ENCODE measurements at regions not wholly inside any gene's neighbourhood (a gene's known extent, or its start where the extent isn't known, plus 50 kb on each side); places are given as distances from the start of the nearest gene placed in this dataset.

DNA sequence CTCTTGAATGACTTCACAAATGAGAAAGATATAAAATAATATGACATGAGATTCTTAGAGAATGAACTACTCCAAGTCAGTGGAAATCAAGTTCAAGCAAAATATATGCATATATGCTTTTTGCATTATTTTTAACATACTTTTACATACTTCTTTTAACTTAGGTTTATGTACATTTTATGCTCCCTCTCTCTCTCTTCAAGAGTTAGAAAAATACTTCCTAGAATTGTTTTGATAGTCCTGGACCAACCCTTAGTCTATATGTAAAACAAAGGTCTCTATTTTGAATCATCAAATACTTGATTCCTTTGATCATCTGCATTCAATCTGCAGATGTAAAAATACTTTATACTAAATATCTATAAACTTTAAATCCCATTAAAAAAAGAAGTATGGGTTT is 187.8 kb downstream of the DEPDC1B start:
- TF ChIP-seq, protein P1, sequence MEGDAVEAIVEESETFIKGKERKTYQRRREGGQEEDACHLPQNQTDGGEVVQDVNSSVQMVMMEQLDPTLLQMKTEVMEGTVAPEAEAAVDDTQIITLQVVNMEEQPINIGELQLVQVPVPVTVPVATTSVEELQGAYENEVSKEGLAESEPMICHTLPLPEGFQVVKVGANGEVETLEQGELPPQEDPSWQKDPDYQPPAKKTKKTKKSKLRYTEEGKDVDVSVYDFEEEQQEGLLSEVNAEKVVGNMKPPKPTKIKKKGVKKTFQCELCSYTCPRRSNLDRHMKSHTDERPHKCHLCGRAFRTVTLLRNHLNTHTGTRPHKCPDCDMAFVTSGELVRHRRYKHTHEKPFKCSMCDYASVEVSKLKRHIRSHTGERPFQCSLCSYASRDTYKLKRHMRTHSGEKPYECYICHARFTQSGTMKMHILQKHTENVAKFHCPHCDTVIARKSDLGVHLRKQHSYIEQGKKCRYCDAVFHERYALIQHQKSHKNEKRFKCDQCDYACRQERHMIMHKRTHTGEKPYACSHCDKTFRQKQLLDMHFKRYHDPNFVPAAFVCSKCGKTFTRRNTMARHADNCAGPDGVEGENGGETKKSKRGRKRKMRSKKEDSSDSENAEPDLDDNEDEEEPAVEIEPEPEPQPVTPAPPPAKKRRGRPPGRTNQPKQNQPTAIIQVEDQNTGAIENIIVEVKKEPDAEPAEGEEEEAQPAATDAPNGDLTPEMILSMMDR (IDR thresholded peaks at IDR 0.05), result no peak
- no peak for TF ChIP-seq POLR2A (IDR thresholded peaks at IDR 0.05)
